ENCODE measurements at regions not wholly inside any gene's neighbourhood (a gene's known extent, or its start where the extent isn't known, plus 50 kb on each side); places are given as distances from the start of the nearest gene placed in this dataset.
A peak's percentile ranks its signal among the peaks of the same experiment; 100 is the strongest.

DNA sequence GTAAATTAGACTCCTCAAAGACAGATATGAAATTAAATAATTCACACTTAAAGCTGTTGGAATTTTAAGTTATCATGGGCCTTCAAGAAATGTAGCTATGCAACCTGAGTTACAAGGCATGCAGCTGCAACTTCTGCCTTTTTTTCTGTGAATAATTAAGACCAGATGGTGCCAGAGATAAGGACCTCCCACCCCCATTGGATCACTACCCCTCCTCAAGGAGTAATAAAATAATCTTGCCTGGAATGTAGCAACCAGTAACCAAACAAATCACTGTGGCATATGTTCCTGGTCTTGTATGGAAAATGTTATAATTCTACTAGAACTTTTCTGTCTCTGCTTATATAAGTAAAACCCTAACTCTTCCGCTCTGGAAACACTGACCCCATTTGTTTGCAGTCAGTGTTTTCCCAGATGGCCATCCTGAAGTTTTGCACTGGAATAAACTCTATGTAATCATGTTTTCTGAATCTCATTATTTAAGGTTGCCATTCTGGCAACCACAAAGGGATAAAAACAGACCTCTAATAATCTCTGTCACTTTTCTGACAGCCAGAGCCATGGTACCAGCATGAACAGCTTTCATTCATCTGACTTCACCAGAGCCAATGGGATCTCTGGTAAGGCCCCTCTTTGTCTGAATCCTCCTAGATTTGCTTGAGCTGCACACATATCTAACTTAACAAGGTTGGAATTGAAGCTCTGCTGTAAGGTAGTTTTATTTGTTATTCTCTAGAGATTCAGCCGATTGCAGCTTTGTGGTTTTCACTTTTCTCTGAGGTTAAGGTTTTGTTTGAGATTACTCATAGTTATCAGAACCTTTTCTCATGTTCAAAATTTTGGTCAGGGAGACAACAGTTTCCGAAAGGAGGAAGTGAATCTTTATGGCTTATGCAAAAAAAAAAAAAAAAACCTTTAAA is 274.6 kb downstream of the NAF1 start (continued):
- TF ChIP-seq, protein P1, sequence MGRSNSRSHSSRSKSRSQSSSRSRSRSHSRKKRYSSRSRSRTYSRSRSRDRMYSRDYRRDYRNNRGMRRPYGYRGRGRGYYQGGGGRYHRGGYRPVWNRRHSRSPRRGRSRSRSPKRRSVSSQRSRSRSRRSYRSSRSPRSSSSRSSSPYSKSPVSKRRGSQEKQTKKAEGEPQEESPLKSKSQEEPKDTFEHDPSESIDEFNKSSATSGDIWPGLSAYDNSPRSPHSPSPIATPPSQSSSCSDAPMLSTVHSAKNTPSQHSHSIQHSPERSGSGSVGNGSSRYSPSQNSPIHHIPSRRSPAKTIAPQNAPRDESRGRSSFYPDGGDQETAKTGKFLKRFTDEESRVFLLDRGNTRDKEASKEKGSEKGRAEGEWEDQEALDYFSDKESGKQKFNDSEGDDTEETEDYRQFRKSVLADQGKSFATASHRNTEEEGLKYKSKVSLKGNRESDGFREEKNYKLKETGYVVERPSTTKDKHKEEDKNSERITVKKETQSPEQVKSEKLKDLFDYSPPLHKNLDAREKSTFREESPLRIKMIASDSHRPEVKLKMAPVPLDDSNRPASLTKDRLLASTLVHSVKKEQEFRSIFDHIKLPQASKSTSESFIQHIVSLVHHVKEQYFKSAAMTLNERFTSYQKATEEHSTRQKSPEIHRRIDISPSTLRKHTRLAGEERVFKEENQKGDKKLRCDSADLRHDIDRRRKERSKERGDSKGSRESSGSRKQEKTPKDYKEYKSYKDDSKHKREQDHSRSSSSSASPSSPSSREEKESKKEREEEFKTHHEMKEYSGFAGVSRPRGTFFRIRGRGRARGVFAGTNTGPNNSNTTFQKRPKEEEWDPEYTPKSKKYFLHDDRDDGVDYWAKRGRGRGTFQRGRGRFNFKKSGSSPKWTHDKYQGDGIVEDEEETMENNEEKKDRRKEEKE (IDR thresholded peaks at IDR 0.05), result no peak
- TF ChIP-seq CREB1 (IDR thresholded peaks at IDR 0.05; ENCODE audit: low read depth) (0 out of 2 replicates have a peak, but pooled peaks have one; percentile 29), JUNB (IDR thresholded peaks at IDR 0.05) (peak; percentile 89), ATF7 (IDR thresholded peaks at IDR 0.05; ENCODE audit: low read depth) (peak; percentile 79), TCF12 (IDR thresholded peaks at IDR 0.05; ENCODE audit: low read depth, low read length) (no peak), CEBPB (IDR thresholded peaks at IDR 0.05; ENCODE audit: borderline replicate concordance in 1 of 2, low read depth in 2 of 2, low read length in 2 of 2) (peak in 1 of 2 experiments; percentile 73; a peak in 1 of 4 replicates), BCL11A (IDR thresholded peaks at IDR 0.05; ENCODE audit: low read depth, low read length) (peak; percentile 92), SMAD5 (IDR thresholded peaks at IDR 0.05; ENCODE audit: low read depth) (no peak), EP300 (IDR thresholded peaks at IDR 0.05; ENCODE audit: borderline replicate concordance in 1 of 2, control insufficient read depth in 1 of 2, low read depth in 2 of 2, low read length in 2 of 2) (peak; percentile 81 to 93), NRF1 (conservative IDR thresholded peaks at IDR 0.05; ENCODE audit: low read depth, low read length) (no peak), RELA (IDR thresholded peaks at IDR 0.05; ENCODE audit: borderline replicate concordance, partially characterized antibody) (no peak), IKZF2 (IDR thresholded peaks at IDR 0.05) (peak; percentile 84 to 92), NFIC (IDR thresholded peaks at IDR 0.05; ENCODE audit: low read depth, low read length) (peak; percentile 96)
- TF ChIP-seq, protein P2, sequence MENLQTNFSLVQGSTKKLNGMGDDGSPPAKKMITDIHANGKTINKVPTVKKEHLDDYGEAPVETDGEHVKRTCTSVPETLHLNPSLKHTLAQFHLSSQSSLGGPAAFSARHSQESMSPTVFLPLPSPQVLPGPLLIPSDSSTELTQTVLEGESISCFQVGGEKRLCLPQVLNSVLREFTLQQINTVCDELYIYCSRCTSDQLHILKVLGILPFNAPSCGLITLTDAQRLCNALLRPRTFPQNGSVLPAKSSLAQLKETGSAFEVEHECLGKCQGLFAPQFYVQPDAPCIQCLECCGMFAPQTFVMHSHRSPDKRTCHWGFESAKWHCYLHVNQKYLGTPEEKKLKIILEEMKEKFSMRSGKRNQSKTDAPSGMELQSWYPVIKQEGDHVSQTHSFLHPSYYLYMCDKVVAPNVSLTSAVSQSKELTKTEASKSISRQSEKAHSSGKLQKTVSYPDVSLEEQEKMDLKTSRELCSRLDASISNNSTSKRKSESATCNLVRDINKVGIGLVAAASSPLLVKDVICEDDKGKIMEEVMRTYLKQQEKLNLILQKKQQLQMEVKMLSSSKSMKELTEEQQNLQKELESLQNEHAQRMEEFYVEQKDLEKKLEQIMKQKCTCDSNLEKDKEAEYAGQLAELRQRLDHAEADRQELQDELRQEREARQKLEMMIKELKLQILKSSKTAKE (IDR thresholded peaks at IDR 0.05; ENCODE audit: low read depth, poor library complexity, severe bottlenecking), result peak; percentile 74
- TF ChIP-seq, protein P3, sequence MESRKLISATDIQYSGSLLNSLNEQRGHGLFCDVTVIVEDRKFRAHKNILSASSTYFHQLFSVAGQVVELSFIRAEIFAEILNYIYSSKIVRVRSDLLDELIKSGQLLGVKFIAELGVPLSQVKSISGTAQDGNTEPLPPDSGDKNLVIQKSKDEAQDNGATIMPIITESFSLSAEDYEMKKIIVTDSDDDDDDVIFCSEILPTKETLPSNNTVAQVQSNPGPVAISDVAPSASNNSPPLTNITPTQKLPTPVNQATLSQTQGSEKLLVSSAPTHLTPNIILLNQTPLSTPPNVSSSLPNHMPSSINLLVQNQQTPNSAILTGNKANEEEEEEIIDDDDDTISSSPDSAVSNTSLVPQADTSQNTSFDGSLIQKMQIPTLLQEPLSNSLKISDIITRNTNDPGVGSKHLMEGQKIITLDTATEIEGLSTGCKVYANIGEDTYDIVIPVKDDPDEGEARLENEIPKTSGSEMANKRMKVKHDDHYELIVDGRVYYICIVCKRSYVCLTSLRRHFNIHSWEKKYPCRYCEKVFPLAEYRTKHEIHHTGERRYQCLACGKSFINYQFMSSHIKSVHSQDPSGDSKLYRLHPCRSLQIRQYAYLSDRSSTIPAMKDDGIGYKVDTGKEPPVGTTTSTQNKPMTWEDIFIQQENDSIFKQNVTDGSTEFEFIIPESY (IDR thresholded peaks at IDR 0.05), result no peak
- TF ChIP-seq, protein P4, sequence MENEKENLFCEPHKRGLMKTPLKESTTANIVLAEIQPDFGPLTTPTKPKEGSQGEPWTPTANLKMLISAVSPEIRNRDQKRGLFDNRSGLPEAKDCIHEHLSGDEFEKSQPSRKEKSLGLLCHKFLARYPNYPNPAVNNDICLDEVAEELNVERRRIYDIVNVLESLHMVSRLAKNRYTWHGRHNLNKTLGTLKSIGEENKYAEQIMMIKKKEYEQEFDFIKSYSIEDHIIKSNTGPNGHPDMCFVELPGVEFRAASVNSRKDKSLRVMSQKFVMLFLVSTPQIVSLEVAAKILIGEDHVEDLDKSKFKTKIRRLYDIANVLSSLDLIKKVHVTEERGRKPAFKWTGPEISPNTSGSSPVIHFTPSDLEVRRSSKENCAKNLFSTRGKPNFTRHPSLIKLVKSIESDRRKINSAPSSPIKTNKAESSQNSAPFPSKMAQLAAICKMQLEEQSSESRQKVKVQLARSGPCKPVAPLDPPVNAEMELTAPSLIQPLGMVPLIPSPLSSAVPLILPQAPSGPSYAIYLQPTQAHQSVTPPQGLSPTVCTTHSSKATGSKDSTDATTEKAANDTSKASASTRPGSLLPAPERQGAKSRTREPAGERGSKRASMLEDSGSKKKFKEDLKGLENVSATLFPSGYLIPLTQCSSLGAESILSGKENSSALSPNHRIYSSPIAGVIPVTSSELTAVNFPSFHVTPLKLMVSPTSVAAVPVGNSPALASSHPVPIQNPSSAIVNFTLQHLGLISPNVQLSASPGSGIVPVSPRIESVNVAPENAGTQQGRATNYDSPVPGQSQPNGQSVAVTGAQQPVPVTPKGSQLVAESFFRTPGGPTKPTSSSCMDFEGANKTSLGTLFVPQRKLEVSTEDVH (IDR thresholded peaks at IDR 0.05; ENCODE audit: low read depth, partially characterized antibody), result no peak
- TF ChIP-seq, protein P5, sequence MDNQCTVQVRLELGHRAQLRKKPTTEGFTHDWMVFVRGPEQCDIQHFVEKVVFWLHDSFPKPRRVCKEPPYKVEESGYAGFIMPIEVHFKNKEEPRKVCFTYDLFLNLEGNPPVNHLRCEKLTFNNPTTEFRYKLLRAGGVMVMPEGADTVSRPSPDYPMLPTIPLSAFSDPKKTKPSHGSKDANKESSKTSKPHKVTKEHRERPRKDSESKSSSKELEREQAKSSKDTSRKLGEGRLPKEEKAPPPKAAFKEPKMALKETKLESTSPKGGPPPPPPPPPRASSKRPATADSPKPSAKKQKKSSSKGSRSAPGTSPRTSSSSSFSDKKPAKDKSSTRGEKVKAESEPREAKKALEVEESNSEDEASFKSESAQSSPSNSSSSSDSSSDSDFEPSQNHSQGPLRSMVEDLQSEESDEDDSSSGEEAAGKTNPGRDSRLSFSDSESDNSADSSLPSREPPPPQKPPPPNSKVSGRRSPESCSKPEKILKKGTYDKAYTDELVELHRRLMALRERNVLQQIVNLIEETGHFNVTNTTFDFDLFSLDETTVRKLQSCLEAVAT (IDR thresholded peaks at IDR 0.05), result peak; percentile 94

Data from GM12878 (cell line).